Kidney (tissue), 13 donors: ENCODE measurements at regions not wholly inside any gene's neighbourhood (a gene's known extent, or its start where the extent isn't known, plus 50 kb on each side); places are given as distances from the start of the nearest gene placed in this dataset.

Source experiments
- DNase-seq, 5 donors: peaks; one replicate each; pipeline ENCODE4 v3.0.0-alpha.2; 2013 to 2020
- FAIRE-seq: peaks from 2 replicates; lab custom pipeline; 2012; peaks lifted over from hg19 to GRCh38; lab: Jason Lieb, UNC
- H3K27ac ChIP-seq, 2 donors: one replicate each; pipeline ENCODE4 v1.7.0; 2013; ENCODE audit warnings: low read depth in 2 of 2, low read length in 2 of 2, inconsistent platforms in 1 of 2
- H3K27me3 ChIP-seq: one replicate; pipeline ENCODE4 v1.7.1; 2013; ENCODE audit warnings: low read length, inconsistent platforms; ENCODE audit not compliant: control insufficient read depth, insufficient read depth
- H3K36me3 ChIP-seq, 3 donors: one replicate each; pipeline versions ENCODE4 v1.7.0 to v1.7.1; 2013; ENCODE audit warnings: low read length in 3 of 3, control low read depth in 1 of 3, inconsistent platforms in 1 of 3; ENCODE audit not compliant: insufficient read depth in 3 of 3, control insufficient read depth in 2 of 3
- H3K4me1 ChIP-seq, 3 donors: one replicate each; pipeline versions ENCODE4 v1.7.0 to v1.7.1; 2013; ENCODE audit warnings: low read length in 3 of 3, inconsistent platforms in 1 of 3, low read depth in 1 of 3; ENCODE audit not compliant: control insufficient read depth in 2 of 3, insufficient read depth in 2 of 3
- H3K4me3 ChIP-seq, 3 donors: one replicate each; pipeline versions ENCODE4 v1.7.0 to v1.8.1; 2013; ENCODE audit warnings: low read length in 3 of 3, control low read depth in 1 of 3, inconsistent platforms in 1 of 3
- H3K9ac ChIP-seq, 3 donors: one replicate each; pipeline versions ENCODE4 v1.7.0 to v1.7.1; 2013; ENCODE audit warnings: low read length in 3 of 3, control low read depth in 1 of 3, inconsistent platforms in 1 of 3
- H3K9me3 ChIP-seq, 3 donors: one replicate each; pipeline versions ENCODE4 v1.7.0 to v1.7.1; 2013; ENCODE audit warnings: low read length in 3 of 3, control low read depth in 1 of 3, inconsistent platforms in 1 of 3; ENCODE audit not compliant: control insufficient read depth in 2 of 3, insufficient read depth in 1 of 3
- intact Hi-C: fragments of 100-400 bp; cut with DNase I; formaldehyde crosslinking; loops from one replicate; pipeline ENCODE4 v1.11.1; 2022
- TF ChIP-seq, protein P1 (sequence below): IDR thresholded peaks from 3 replicates; pipeline ENCODE4 v1.5.1; 2012; ENCODE audit warnings: mild to moderate bottlenecking, moderate library complexity, borderline replicate concordance; ENCODE audit not compliant: insufficient read depth; ENCODE audit errors: extremely low read depth
- donor health status: control.
- donor health status: control.
- donor health status: control.
- donor health status: control.
- donor health status: control.
- donor health status: DM: yes; HTN: yes; CAD: no.
- donor health status: Normal renal cell carcinoma (clear cell type).

DNA sequence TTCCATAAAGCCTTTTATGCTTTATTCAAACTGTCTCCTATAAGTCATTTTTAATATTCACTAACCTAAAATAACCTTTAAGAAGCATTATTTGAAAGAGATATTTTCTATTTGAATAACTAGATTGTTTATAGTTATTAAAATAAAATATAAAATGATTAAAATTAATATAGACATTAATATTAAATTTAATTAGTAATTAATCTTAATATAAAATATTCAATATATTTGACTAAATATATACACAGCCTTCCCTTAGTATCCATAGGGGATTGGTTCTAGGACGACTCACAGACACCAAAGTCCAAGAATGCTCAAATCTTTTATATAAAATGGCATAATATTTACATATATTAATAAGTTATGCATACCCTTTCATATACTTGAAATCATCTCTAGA is 1014.1 kb downstream of the TBL1XR1 start:
- FAIRE-seq (peak; percentile 45), DNase-seq (no peak)
- Histone ChIP-seq H3K9me3 (no peaks in the 10 kb centered on the region), H3K27me3 (no peaks in the 10 kb centered on the region), H3K9ac (no peak overlapping the region), H3K4me1 (no peaks in the 10 kb centered on the region), H3K4me3 (no peak overlapping the region), H3K36me3 (no peaks in the 10 kb centered on the region), H3K27ac (no peak overlapping the region)
- TF ChIP-seq, protein P1, sequence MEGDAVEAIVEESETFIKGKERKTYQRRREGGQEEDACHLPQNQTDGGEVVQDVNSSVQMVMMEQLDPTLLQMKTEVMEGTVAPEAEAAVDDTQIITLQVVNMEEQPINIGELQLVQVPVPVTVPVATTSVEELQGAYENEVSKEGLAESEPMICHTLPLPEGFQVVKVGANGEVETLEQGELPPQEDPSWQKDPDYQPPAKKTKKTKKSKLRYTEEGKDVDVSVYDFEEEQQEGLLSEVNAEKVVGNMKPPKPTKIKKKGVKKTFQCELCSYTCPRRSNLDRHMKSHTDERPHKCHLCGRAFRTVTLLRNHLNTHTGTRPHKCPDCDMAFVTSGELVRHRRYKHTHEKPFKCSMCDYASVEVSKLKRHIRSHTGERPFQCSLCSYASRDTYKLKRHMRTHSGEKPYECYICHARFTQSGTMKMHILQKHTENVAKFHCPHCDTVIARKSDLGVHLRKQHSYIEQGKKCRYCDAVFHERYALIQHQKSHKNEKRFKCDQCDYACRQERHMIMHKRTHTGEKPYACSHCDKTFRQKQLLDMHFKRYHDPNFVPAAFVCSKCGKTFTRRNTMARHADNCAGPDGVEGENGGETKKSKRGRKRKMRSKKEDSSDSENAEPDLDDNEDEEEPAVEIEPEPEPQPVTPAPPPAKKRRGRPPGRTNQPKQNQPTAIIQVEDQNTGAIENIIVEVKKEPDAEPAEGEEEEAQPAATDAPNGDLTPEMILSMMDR: no peak
- intact Hi-C loops: no loop called here

DNA sequence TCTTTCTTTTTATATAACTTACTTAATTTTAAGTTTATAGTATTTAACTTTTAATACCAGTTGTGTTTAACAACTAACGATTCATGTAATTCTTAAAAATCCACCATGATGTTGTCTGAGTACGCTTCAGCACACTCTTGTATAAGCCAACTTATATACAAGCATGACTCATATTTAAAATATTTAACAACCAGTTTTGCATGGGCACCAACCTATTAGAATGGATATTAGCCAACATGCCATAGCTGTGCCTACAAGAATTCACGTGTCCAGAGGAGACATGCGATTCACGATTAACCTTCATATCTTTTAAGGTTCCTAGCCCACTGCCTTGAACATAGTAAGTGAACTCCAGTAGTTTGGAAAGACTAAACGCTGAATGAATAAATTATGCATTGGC is 1023.2 kb downstream of the TBL1XR1 start:
- Histone ChIP-seq H3K9me3 (no peaks in the 10 kb centered on the region), H3K27me3 (no peaks in the 10 kb centered on the region), H3K27ac (no peak overlapping the region), H3K4me3 (no peak overlapping the region), H3K9ac (no peak overlapping the region), H3K4me1 (no peaks in the 10 kb centered on the region), H3K36me3 (no peaks in the 10 kb centered on the region)
- TF ChIP-seq, protein P1: no peak
- intact Hi-C loops: no loop called here
- DNase-seq: no peak
- FAIRE-seq: no peak

DNA sequence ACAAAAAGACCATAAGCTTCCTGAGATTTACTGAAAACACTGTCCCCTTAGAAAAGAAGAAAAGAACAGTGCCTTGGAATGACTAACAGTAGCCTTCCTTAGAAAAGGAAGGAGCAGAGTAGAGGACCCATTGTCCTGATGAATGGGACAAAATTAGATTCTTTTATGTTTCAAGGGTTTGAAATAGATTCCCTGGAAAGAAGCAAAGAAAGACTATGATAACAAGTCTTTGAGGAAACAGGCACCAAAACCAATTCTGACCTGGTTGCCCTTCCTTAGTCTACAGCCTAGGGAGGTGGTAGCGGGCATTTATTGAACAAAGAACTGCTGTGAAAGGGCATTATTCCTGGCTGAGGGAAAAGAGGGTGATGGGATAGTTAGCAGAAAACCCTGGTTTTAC is 1024.8 kb downstream of the TBL1XR1 start:
- H3K9ac ChIP-seq: no peak overlapping the region
- TF ChIP-seq, protein P1: no peak
- H3K4me1 ChIP-seq: no peaks in the 10 kb centered on the region
- H3K27me3 ChIP-seq: no peaks in the 10 kb centered on the region
- FAIRE-seq (no peak), DNase-seq (no peak)
- no peak overlapping the region for H3K27ac ChIP-seq
- intact Hi-C loops: no loop called here
- H3K9me3 ChIP-seq: no peaks in the 10 kb centered on the region
- H3K36me3 ChIP-seq: no peaks in the 10 kb centered on the region
- no peak overlapping the region for H3K4me3 ChIP-seq

DNA sequence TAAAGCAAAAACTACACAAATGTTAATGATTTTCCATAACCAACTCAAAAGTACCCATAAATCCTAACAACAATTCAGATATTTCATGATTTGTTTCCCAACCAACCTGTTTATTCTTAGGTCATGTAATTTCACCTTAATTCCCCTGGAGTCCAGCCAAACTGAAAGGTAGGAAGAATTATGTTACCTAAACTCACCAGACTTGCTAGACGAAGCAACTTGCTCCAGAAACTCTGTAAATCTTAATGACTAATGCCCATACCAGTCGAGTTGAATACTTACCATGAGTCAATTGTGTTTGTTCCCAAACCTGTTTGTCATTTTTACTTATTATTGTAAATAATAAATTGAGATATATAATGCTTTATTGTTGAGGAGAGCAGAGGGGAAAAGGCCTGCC is 1030.0 kb downstream of the TBL1XR1 start:
- no peak overlapping the region for H3K4me3 ChIP-seq
- H3K9ac ChIP-seq: no peak overlapping the region
- no peaks in the 10 kb centered on the region for H3K9me3 ChIP-seq
- H3K27me3 ChIP-seq: no peaks in the 10 kb centered on the region
- peak in 2 of 5 donors; percentile 38 to 56 for DNase-seq
- no peak overlapping the region for H3K27ac ChIP-seq
- H3K36me3 ChIP-seq: no peaks in the 10 kb centered on the region
- intact Hi-C loops: no loop called here
- no peaks in the 10 kb centered on the region for H3K4me1 ChIP-seq
- FAIRE-seq: no peak
- TF ChIP-seq, protein P1: no peak
